GM12892 (cell line): ENCODE measurements at regions not wholly inside any gene's neighbourhood (a gene's known extent, or its start where the extent isn't known, plus 50 kb on each side); places are given as distances from the start of the nearest gene placed in this dataset.

Source experiments
- DNase-seq: peaks from one replicate; pipeline ENCODE4 v3.0.0; 2011; ENCODE audit not compliant: insufficient read length
- FAIRE-seq: peaks from 2 replicates; lab custom pipeline; 2011; peaks lifted over from hg19 to GRCh38; lab: Jason Lieb, UNC
- POLR2A ChIP-seq: IDR thresholded peaks from 2 replicates; pipeline ENCODE4 v1.6.1; 2011; ENCODE audit warnings: low read depth, low read length, control low read depth
- POLR2AphosphoS5 ChIP-seq: IDR thresholded peaks from 2 replicates; pipeline ENCODE4 v1.6.1; 2011; ENCODE audit warnings: low read depth, low read length, control low read depth
- TAF1 ChIP-seq: IDR thresholded peaks from 2 replicates; pipeline ENCODE4 v1.6.1; 2011; ENCODE audit warnings: low read depth, mild to moderate bottlenecking, control low read depth, low read length, borderline replicate concordance

GRCh38 chr15:94838281-94838680 is 606.9 kb downstream of the MCTP2 start:
- DNase-seq (no peak), FAIRE-seq (no peak)
- TF ChIP-seq TAF1 (no peak), POLR2A (no peak), POLR2AphosphoS5 (no peak)

DNA sequence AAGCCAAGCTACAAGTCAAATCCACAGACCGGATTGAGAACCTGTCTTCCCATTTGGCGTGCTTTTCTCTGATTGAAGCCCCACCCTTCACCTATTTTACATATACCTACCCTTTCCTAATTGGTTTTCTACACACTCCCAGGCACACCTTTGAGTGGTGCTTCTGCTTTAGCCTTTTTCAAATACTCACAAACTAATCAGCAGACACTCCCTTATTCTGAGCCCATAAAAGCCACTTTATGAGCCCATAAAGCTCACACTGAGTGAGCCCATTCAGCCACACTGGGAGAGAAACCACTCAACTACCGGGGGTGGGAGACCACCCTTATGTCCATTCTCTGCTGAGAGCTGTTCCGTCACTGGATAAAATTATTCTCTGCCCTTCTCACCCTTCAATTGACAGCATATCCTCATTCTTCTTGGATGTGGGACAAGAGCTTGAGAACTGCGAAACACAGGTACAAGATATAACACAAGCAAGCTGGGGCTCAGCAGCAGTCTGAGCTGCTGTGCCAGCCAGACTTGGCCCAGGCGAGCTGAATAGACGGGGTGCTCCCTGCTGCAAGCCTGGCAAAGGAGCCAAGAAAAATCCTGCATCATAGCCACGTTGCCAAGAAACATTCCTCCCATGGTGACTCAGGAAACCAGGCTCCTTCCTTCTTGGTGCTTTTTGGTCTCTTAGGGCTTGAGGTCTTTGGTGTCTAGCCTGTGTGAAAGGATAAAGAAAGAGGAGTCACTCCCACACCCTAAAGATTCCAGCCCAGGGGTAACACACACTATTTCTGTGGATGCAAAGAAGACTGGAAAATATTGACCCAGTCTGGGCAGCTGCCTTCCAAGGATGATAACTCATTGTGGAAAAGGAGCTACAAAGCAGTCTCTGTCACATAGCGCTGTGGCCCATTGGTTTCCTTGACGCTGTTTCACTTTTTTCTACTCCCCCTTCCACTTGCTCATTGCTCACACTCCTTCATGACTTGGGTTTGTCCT is 609.7 kb downstream of the MCTP2 start:
- DNase-seq (no peak), FAIRE-seq (no peak)
- TF ChIP-seq POLR2A, result no peak
- no peak for TF ChIP-seq POLR2AphosphoS5
- no peak for TF ChIP-seq TAF1

GRCh38 chr15:94843060-94843459 is 611.7 kb downstream of the MCTP2 start:
- FAIRE-seq (no peak), DNase-seq (no peak)
- TF ChIP-seq POLR2A (no peak), POLR2AphosphoS5 (no peak), TAF1 (no peak)

GRCh38 chr15:94844198-94844537 is 612.8 kb downstream of the MCTP2 start:
- TF ChIP-seq POLR2A (no peak), TAF1 (no peak), POLR2AphosphoS5 (no peak)
- FAIRE-seq (no peak), DNase-seq (no peak)

DNA sequence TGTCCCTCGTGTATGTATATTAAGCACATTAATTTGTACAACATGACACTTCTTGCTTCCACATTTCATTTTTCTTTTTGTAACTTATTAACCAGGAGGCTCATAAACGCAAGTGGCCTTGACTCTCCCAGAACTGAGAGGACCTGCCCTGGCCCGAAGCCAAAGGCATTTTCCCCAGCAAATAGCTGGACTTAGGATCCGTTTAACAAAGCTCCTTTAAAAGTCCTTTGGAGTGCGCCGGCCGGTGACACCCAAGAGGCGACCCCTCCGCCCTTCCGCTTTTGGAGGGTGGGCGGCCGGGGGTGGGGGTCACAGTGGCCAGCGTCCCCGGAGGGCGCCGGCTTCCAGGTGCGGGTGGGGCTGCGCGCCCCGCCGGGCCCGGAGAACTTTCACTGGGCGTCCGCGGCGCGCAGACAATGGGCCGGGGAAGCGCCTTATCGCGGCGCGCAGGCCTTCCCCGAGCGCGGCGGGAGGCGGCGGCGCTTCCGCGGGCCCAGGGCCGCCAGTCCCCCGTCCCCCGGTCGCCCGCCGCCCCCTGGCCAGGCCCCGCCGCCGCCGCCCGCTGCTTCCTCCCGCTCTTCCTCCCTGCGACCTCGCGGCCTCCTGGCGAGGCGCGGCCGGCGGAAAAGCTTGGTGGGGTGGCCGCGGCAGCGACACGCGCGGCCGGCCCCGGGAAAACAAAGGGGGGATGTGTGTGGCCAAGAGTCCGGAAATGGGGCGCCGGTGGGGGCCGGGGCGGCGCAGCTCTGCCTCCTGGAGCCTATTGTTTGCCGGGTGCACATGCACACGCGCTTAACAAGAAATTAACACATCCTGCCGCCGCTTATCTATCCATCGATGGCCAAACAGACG is 613.4 kb downstream of the MCTP2 start:
- DNase-seq (no peak), FAIRE-seq (no peak)

DNA sequence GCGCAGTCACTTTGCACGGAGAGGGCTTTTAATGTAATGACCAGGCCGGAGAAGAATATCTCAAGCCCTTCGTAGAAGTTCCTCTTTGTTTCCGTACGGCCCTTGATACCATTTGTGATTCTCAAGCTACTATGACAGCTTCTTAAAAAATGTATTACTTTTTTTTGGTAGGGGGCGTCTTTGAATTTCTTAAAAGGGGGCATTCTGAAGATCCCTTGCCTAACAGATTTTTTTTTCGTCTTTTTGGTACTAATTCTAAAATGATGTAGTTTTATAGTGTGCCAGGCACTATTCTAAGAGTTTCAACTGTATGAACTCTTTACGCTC is 614.0 kb downstream of the MCTP2 start:
- TF ChIP-seq TAF1, result no peak
- TF ChIP-seq POLR2AphosphoS5, result no peak
- no peak for TF ChIP-seq POLR2A
- DNase-seq, result no peak
- no peak for FAIRE-seq

More for the DNA sequence above, 613.4 kb downstream of the MCTP2 start:
- TF ChIP-seq POLR2A (no peak), TAF1 (no peak), POLR2AphosphoS5 (no peak)

GRCh38 chr15:94847325-94847724 is 616.0 kb downstream of the MCTP2 start:
- TF ChIP-seq TAF1, result no peak
- FAIRE-seq (no peak), DNase-seq (no peak)

DNA sequence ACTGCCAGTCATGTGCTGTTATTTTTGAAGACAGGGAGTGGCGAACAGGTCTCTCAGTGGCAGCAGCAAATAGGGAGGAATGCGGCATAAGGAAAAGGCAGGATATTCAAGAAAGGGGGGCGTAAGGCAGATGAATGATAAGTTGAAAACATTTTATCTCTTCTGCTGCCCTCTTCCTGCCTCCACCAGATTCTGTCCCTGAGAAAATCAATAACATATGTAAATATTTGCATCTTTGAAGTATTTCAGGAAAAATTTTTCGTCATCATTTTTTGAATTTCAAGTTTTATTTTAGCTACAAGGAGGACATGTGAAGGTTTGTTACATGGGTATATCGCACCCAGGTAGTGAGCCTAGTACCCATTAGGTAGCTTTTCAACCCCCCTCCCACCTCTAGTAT is 616.7 kb downstream of the MCTP2 start:
- no peak for TF ChIP-seq TAF1
- TF ChIP-seq POLR2A, result no peak
- no peak for TF ChIP-seq POLR2AphosphoS5
- FAIRE-seq, result no peak
- DNase-seq, result no peak

DNA sequence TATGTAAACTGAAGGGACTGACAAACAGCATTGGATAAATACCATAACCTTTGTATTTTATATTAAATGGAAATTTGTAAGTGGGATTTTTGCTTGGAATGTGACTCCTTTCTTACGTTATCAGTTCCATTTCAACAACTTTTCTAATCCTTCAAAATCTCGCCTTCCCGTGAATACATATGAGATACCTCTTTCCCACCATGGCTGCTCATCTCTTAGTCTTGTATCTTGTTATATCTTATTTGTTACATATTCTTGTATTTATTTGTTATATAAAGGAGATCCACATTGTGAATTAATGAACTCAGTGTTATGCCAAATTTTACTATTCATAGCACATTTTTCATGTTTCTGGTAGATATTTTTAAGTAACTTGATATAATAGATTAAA is 623.7 kb downstream of the MCTP2 start:
- DNase-seq, result no peak
- FAIRE-seq, result no peak
- TF ChIP-seq POLR2A (no peak), POLR2AphosphoS5 (no peak)

DNA sequence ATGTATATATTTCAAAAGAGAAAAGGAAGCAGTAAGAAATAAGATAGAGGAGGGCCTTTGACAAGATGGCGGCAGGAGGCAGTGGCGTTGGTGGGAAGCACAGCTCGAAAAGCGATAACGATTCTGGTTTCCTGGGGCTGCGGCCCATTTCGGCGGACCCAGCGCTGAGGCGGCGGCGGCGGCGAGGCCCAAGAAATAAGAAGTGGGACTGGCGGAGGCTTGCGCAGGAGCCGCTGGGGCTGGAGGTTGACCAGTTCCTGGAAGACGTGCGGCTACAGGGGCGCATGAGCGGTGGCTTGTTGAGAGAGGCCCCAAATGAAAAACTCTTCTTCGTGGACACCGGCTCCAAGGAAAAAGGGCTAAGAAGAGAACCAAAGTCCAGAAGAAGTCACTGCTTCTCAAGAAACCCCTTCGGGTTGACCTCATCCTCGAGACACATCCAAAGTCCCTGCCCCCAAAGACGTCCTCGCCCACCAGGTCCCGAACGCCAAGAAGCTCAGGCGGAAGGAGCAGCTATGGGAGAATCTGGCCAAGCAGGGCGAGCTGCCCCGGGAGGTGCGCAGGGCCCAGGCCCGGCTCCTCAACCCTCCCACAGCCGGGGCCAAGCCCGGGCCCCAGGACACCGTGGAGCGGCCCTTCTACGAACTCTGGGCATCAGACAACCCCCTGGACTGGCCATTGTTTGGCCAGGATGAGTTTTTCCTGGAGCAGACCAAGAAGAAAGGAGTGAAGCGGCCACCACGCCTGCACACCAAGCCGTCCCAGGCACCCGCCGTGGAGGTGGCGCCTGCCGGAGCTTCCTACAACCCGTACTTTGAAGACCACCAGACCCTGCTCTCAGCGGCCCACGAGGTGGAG is 624.3 kb downstream of the MCTP2 start:
- FAIRE-seq (no peak), DNase-seq (no peak)
- TF ChIP-seq TAF1 (no peak), POLR2AphosphoS5 (no peak), POLR2A (no peak)
